ENCODE measurements at regions not wholly inside any gene's neighbourhood (a gene's known extent, or its start where the extent isn't known, plus 50 kb on each side); places are given as distances from the start of the nearest gene placed in this dataset.

- TF ChIP-seq MTA3 (IDR thresholded peaks at IDR 0.05; ENCODE audit: borderline replicate concordance) (no peak), HNRNPK (IDR thresholded peaks at IDR 0.05; ENCODE audit: low read depth, low read length, poor library complexity, severe bottlenecking) (no peak), BCL6 (CRISPR knock-in tag; IDR thresholded peaks at IDR 0.05) (no peak), RBFOX2 (IDR thresholded peaks at IDR 0.05; ENCODE audit: low read depth, low read length) (no peak), ZNF511 (CRISPR knock-in tag; IDR thresholded peaks at IDR 0.05) (no peak), MAFG (tag; conservative IDR thresholded peaks at IDR 0.05) (no peak), ZNF41 (CRISPR knock-in tag; conservative IDR thresholded peaks at IDR 0.05) (no peak), IRF1 (CRISPR knock-in tag; IDR thresholded peaks at IDR 0.05; ENCODE audit: borderline replicate concordance) (no peak), ZBTB43 (CRISPR knock-in tag; IDR thresholded peaks at IDR 0.05) (no peak)
These were observed 166.7 kb upstream of the RPS6KA3 start (continued) for GRCh38 chrX:20433388-20433775.

Measured in K562 (cell line).